GM18951 (cell line): ENCODE measurements at regions not wholly inside any gene's neighbourhood (a gene's known extent, or its start where the extent isn't known, plus 50 kb on each side); places are given as distances from the start of the nearest gene placed in this dataset.
"Not testable (repeated sequence)": the region's sequence is repeated elsewhere in the genome, so short reads cannot be mapped to it uniquely, and the experiment has no call there.

Experiments
- POLR2A ChIP-seq: IDR thresholded peaks from 4 replicates; pipeline ENCODE4 v1.6.1; 2011; ENCODE audit warnings: mild to moderate bottlenecking; ENCODE audit not compliant: insufficient read length, insufficient read depth; ENCODE audit errors: extremely low read depth
- in situ Hi-C: fragments of 300-500 bp; cut with MboI; formaldehyde crosslinking; loops from one replicate; pipeline ENCODE4 v1.12.0; 2022; ENCODE audit warnings: low sequenced_read_pairs, mixed read lengths, inconsistent platforms; ENCODE audit not compliant: unreplicated experiment

GRCh38 chr5:82473262-82473661 is 195.1 kb upstream of the RPS23 start:
- TF ChIP-seq POLR2A, result no peak
- in situ Hi-C loops, result no loop called here

- no peak for TF ChIP-seq POLR2A
- in situ Hi-C loops, result no loop called here
Measured at GRCh38 chr5:82470185-82470994, 192.2 kb upstream of the RPS23 start.

GRCh38 chr5:82466986-82467561 is 188.9 kb upstream of the RPS23 start:
- in situ Hi-C loops, result no loop called here
- no peak for TF ChIP-seq POLR2A

- no peak for TF ChIP-seq POLR2A
- in situ Hi-C loops, result no loop called here
Measured at GRCh38 chr5:82465235-82465634, 187.1 kb upstream of the RPS23 start.

- no peak for TF ChIP-seq POLR2A
- in situ Hi-C loops, result no loop called here
Measured at GRCh38 chr5:82459626-82460025, 181.5 kb upstream of the RPS23 start.

- in situ Hi-C loops, result not testable (repeated sequence)
Measured at GRCh38 chr5:82455317-82455716, 177.2 kb upstream of the RPS23 start.

GRCh38 chr5:82448374-82448773 is 170.2 kb upstream of the RPS23 start:
- in situ Hi-C loops, result no loop called here
- TF ChIP-seq POLR2A, result no peak

GRCh38 chr5:82447913-82448312 is 169.8 kb upstream of the RPS23 start:
- in situ Hi-C loops, result no loop called here
- no peak for TF ChIP-seq POLR2A

GRCh38 chr5:82446809-82447208 is 168.7 kb upstream of the RPS23 start:
- no peak for TF ChIP-seq POLR2A
- in situ Hi-C loops, result no loop called here

- in situ Hi-C loops, result no loop called here
- TF ChIP-seq POLR2A, result no peak
Measured at GRCh38 chr5:82445726-82446335, 167.7 kb upstream of the RPS23 start.

- in situ Hi-C loops, result no loop called here
- TF ChIP-seq POLR2A, result no peak
Measured at GRCh38 chr5:82439750-82440445, 161.7 kb upstream of the RPS23 start.

- in situ Hi-C loops, result not testable (repeated sequence)
Measured at GRCh38 chr5:82437565-82437964, 159.4 kb upstream of the RPS23 start.

- no peak for TF ChIP-seq POLR2A
- in situ Hi-C loops, result no loop called here
Measured at GRCh38 chr5:82436291-82436690, 158.1 kb upstream of the RPS23 start.

GRCh38 chr5:82434696-82435660 is 156.8 kb upstream of the RPS23 start:
- in situ Hi-C loops, result not testable (repeated sequence)
